ENCODE measurements at regions not wholly inside any gene's neighbourhood (a gene's known extent, or its start where the extent isn't known, plus 50 kb on each side); places are given as distances from the start of the nearest gene placed in this dataset.

- TF ChIP-seq MAX (IDR thresholded peaks at IDR 0.05; ENCODE audit: low read depth, low read length) (no peak), CTCF (IDR thresholded peaks at IDR 0.05; ENCODE audit: low read depth, low read length) (no peak)
Observed at GRCh38 chr9:108544866-108545265, 310.9 kb downstream of the ACTL7B start.
